GM12878 (cell line): ENCODE measurements at regions not wholly inside any gene's neighbourhood (a gene's known extent, or its start where the extent isn't known, plus 50 kb on each side); places are given as distances from the start of the nearest gene placed in this dataset.

ENCODE experiments used
- ATAC-seq: fragments of 200-7000 bp; cut with Tn5 transposase; 3 replicates; pipeline ENCODE4 v1.9.1; 2020; ENCODE audit warnings: mild to moderate bottlenecking, moderate library complexity
- BruUV-seq: library from RNA; stranded (reverse); fragments of 400-500 nt; replicated peaks from 2 replicates; lab custom pipeline; 2021; lab: Mats Ljungman, UMichigan
- CTCF ChIA-PET: fragments of 300-600 bp; sonication (Branson Sonifier 250); formaldehyde crosslinking; extraction: SDS; loops from one replicate; lab custom pipeline; 2021; ENCODE audit warnings: inconsistent platforms; lab: Yijun Ruan, JAX
- POLR2A ChIA-PET: fragments of 350-600 bp; formaldehyde crosslinking; extraction: SDS; loops from one replicate; lab custom pipeline; 2021; ENCODE audit warnings: inconsistent platforms; lab: Charles Lee
- RAD21 ChIA-PET: fragments of 300-600 bp; sonication (Branson Sonifier 250); formaldehyde crosslinking; loops from one replicate; lab custom pipeline; 2023; ENCODE audit warnings: antibody characterized with exemption; ENCODE audit not compliant: unreplicated experiment; lab: Charles Lee
- SMC1A ChIA-PET: fragments of 300-600 bp; sonication (Branson Sonifier 250); formaldehyde crosslinking; loops from one replicate; lab custom pipeline; 2023; ENCODE audit not compliant: unreplicated experiment, uncharacterized antibody; lab: Charles Lee
- DNase-seq: peaks from one replicate; pipeline ENCODE4 v3.0.0-alpha.2; 2011; ENCODE audit warnings: low read depth, low spot score
- FAIRE-seq: peaks from 3 replicates; lab custom pipeline; 2011; peaks lifted over from hg19 to GRCh38; lab: Jason Lieb, UNC
- H2AFZ ChIP-seq: 2 replicates; pipeline ENCODE4 v1.6.0; 2011; ENCODE audit warnings: low read depth, low read length, control low read depth; ENCODE audit not compliant: control insufficient read depth
- H3K27ac ChIP-seq: 2 replicates; pipeline ENCODE4 v1.5.1; 2011; ENCODE audit warnings: control low read depth; ENCODE audit not compliant: control insufficient read depth, insufficient read depth
- H3K27me3 ChIP-seq, 2 experiments: replicated peaks in 1 of 2; 2 replicates each; pipeline versions ENCODE4 v1.6.0 to v1.6.1; 2011; ENCODE audit warnings: low read length in 1 of 2; ENCODE audit not compliant: control insufficient read depth in 2 of 2, insufficient read depth in 2 of 2
- H3K36me3 ChIP-seq, 2 experiments: 2 replicates each; pipeline ENCODE4 v1.5.1; 2011; ENCODE audit warnings: low read length in 1 of 2; ENCODE audit not compliant: control insufficient read depth in 2 of 2, insufficient read depth in 2 of 2
- H3K4me1 ChIP-seq: 2 replicates; pipeline ENCODE4 v1.6.1; 2011; ENCODE audit warnings: mild to moderate bottlenecking, low read length, moderate library complexity, mixed read lengths; ENCODE audit not compliant: control insufficient read depth, insufficient read depth
- H3K4me2 ChIP-seq: 2 replicates; pipeline ENCODE4 v1.6.0; 2011; ENCODE audit warnings: control low read depth; ENCODE audit not compliant: control insufficient read depth, insufficient read depth
- H3K4me3 ChIP-seq: fragments of 200-600 bp; sonication (generic); 2 replicates; pipeline ENCODE4 v1.5.1; 2016
- H3K79me2 ChIP-seq: 2 replicates; pipeline ENCODE4 v1.6.0; 2011; ENCODE audit warnings: low read length; ENCODE audit not compliant: control insufficient read depth, insufficient read depth
- H3K9ac ChIP-seq: 2 replicates; pipeline ENCODE4 v1.8.0; 2011; ENCODE audit warnings: low read length, control low read depth, mixed read lengths; ENCODE audit not compliant: control insufficient read depth, insufficient read depth
- H3K9me3 ChIP-seq: replicated peaks from 3 replicates; pipeline ENCODE4 v1.5.1; 2011; ENCODE audit warnings: mild to moderate bottlenecking, low read length; ENCODE audit not compliant: control insufficient read depth, insufficient read depth
- H4K20me1 ChIP-seq: 2 replicates; pipeline ENCODE4 v1.6.0; 2011; ENCODE audit not compliant: control insufficient read depth, insufficient read depth
- BCL11A ChIP-seq: IDR thresholded peaks from 2 replicates; pipeline ENCODE4 v1.6.1; 2011; ENCODE audit warnings: low read depth, low read length
- BRCA1 ChIP-seq: IDR thresholded peaks from 2 replicates; pipeline ENCODE4 v1.6.1; 2011; ENCODE audit warnings: low read depth, low read length, improper control_type of control experiment
- CBX3 ChIP-seq: fragments of 200-600 bp; sonication (generic); IDR thresholded peaks from 2 replicates; pipeline ENCODE4 v1.6.1; 2016; ENCODE audit warnings: low read depth, borderline replicate concordance
- ESRRA ChIP-seq: IDR thresholded peaks from 2 replicates; pipeline ENCODE4 v1.6.1; 2012; ENCODE audit warnings: mild to moderate bottlenecking, low read length, improper control_type of control experiment
- GABPA ChIP-seq: IDR thresholded peaks from 2 replicates; pipeline ENCODE4 v1.6.1; 2014; ENCODE audit warnings: antibody characterized with exemption, low read depth, mild to moderate bottlenecking, inconsistent platforms
- IKZF2 ChIP-seq, 2 experiments: fragments of 450-650 bp; IDR thresholded peaks; 2 replicates each; pipeline ENCODE4 v1.6.1; 2017; ENCODE audit warnings: mild to moderate bottlenecking in 2 of 2, moderate library complexity in 2 of 2
- NRF1 ChIP-seq: conservative IDR thresholded peaks from 2 replicates; pipeline ENCODE4 v1.6.1; 2011; ENCODE audit warnings: mild to moderate bottlenecking, low read depth, low read length, improper control_type of control experiment
- RCOR1 ChIP-seq: conservative IDR thresholded peaks from 2 replicates; pipeline ENCODE4 v1.6.1; 2012; ENCODE audit warnings: low read depth, low read length, improper control_type of control experiment
- in situ Hi-C: fragments of 300-500 bp; cut with MboI; formaldehyde crosslinking; loops from 9 replicates; pipeline ENCODE4 v1.14.3; 2018; ENCODE audit warnings: mixed read lengths
- intact Hi-C: fragments of 100-400 bp; cut with micrococcal nuclease; formaldehyde crosslinking; loops from one replicate; pipeline ENCODE4 v1.14.2; 2022; ENCODE audit not compliant: unreplicated experiment
- TF ChIP-seq, protein P1 (sequence below): fragments of 450-650 bp; IDR thresholded peaks from 2 replicates; pipeline ENCODE4 v1.6.1; 2016; ENCODE audit warnings: mild to moderate bottlenecking, moderate library complexity, borderline replicate concordance

DNA sequence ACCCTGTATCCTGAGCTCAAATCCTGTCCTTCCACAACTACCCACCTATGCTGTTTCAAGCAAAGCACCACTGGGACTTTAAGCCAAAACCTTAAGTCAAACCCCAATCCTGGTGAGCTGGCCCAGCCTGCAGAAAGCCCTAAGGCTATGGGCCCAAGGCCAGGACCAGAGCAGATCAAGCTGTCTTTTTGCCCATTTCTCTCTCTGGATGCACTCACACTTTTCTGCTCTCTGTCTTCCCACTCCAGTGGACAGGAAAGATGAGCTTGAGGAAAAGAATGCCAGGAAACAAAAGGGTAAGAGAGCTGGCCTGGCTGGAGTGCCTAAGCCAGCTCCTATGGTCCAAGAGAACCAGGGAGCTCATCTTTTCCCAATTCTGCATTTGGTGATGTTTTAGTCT is 284.3 kb upstream of the ISX start:
- no TSS peak for BruUV-seq
- DNase-seq = no peak
- RAD21 ChIA-PET = no interaction called here

More for the DNA sequence above, 284.3 kb upstream of the ISX start:
- H3K9me3 ChIP-seq = no peaks in the 10 kb centered on the region; the same call in 2 of the 3 replicates
- SMC1A ChIA-PET = no interaction called here
- no peaks in the 10 kb centered on the region for H3K27me3 ChIP-seq
- POLR2A ChIA-PET = no interaction called here
- no peak overlapping the region for H2AFZ ChIP-seq
- H3K4me2 ChIP-seq = no peak overlapping the region
- intact Hi-C loops = no loop called here
- no peak for FAIRE-seq
- no peak overlapping the region for H3K27ac ChIP-seq
- no peak for ATAC-seq
- CTCF ChIA-PET = no interaction called here
- H3K79me2 ChIP-seq = no peaks in the 10 kb centered on the region
- TF ChIP-seq RCOR1 (no peak), CBX3 (no peak), GABPA (no peak), NRF1 (no peak), BRCA1 (no peak), BCL11A (no peak), ESRRA (no peak), IKZF2 (IDR thresholded peaks at IDR 0.05) (no peak)
- TF ChIP-seq, protein P1, sequence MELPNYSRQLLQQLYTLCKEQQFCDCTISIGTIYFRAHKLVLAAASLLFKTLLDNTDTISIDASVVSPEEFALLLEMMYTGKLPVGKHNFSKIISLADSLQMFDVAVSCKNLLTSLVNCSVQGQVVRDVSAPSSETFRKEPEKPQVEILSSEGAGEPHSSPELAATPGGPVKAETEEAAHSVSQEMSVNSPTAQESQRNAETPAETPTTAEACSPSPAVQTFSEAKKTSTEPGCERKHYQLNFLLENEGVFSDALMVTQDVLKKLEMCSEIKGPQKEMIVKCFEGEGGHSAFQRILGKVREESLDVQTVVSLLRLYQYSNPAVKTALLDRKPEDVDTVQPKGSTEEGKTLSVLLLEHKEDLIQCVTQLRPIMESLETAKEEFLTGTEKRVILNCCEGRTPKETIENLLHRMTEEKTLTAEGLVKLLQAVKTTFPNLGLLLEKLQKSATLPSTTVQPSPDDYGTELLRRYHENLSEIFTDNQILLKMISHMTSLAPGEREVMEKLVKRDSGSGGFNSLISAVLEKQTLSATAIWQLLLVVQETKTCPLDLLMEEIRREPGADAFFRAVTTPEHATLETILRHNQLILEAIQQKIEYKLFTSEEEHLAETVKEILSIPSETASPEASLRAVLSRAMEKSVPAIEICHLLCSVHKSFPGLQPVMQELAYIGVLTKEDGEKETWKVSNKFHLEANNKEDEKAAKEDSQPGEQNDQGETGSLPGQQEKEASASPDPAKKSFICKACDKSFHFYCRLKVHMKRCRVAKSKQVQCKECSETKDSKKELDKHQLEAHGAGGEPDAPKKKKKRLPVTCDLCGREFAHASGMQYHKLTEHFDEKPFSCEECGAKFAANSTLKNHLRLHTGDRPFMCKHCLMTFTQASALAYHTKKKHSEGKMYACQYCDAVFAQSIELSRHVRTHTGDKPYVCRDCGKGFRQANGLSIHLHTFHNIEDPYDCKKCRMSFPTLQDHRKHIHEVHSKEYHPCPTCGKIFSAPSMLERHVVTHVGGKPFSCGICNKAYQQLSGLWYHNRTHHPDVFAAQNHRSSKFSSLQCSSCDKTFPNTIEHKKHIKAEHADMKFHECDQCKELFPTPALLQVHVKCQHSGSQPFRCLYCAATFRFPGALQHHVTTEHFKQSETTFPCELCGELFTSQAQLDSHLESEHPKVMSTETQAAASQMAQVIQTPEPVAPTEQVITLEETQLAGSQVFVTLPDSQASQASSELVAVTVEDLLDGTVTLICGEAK = no peak
- H3K9ac ChIP-seq = no peak overlapping the region
- in situ Hi-C loops = no loop called here
- no peaks in the 10 kb centered on the region for H4K20me1 ChIP-seq
- no peaks in the 10 kb centered on the region for H3K4me1 ChIP-seq
- H3K36me3 ChIP-seq = no peaks in the 10 kb centered on the region
- no peak overlapping the region for H3K4me3 ChIP-seq
